HG03097 (cell line): ENCODE measurements at regions not wholly inside any gene's neighbourhood (a gene's known extent, or its start where the extent isn't known, plus 50 kb on each side); places are given as distances from the start of the nearest gene placed in this dataset.
"Not testable (repeated sequence)": the region's sequence is repeated elsewhere in the genome, so short reads cannot be mapped to it uniquely, and the experiment has no call there.

Experiments
- ATAC-seq: cut with Tn5 transposase; IDR thresholded peaks from one replicate; pipeline ENCODE4 v1.9.1; 2021; ENCODE audit not compliant: unreplicated experiment, low FRiP score

DNA sequence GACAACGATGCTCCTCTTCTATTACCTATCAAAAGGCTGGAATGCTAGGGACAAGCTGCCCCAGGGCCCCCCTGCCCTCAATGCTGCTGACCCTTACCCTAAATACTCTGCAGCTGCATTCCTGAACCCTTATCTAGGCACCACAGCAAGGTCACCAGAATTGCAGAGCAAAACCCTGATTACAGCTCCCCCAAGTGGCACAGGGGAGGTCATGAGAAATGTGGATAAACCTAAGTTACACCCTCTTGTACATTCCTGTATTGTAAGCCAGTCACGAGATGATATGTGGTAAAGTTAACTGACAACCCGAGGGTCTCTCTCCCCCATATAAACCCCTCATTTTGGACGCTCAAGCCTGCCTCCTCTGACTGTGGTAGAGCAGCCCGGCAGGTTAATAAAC, 411.8 kb upstream of the STXBP6 start:
- ATAC-seq: no peak

GRCh38 chr14:25444381-25444780, 394.4 kb upstream of the STXBP6 start:
- no peak for ATAC-seq

- ATAC-seq: not testable (repeated sequence)
These were observed 390.4 kb upstream of the STXBP6 start for GRCh38 chr14:25440382-25440781.

- no peak for ATAC-seq
These were observed 387.0 kb upstream of the STXBP6 start for GRCh38 chr14:25436906-25437305.

DNA sequence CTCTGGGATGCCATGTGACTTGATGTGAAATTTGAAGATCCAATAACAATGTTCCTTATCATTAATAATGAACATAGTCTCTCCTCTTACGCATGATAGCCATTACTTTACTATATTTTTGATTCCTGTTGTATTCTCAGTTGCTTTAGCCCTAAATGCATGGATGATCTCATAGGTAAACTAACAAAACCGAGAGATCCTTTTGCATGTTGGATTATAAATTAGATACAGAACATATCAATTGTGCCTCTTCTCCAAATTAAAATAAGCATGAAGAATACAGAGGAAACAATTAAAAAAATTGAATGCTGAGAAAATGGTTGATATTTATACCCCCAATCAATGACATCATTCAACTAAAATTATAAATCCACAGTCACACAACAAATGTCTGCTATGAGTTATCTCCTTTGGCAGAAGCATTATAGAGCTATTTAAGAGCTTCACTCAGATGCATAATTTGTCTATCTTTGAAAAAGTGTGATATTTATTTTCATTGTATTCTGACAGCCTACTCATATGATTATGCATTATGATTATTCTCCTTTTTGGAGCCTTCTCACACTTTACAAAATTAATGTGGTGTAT, 386.4 kb upstream of the STXBP6 start:
- no peak for ATAC-seq

- ATAC-seq: no peak
These were observed 381.5 kb upstream of the STXBP6 start for GRCh38 chr14:25431211-25432076.

- ATAC-seq: no peak
These were observed 380.9 kb upstream of the STXBP6 start for GRCh38 chr14:25430808-25431207.

DNA sequence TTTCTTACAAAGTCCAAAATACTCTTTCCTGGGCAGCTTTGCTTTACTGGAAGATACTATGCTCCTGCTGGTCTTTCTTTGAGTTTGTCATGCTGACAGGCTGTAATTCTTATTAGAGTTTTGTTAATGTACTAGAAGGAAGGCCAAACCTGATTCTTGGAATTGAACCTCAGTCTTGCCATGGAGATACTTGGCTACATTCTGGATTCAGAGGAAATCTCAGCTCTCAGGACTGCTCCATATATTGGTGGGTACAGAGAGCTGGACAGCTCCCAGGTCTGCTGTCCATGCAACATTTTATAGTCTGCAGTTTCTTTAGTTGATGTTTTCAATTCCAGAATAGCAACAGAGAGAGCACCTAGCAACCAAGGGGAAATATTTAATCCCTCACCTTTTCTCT, 363.1 kb upstream of the STXBP6 start:
- no peak for ATAC-seq

DNA sequence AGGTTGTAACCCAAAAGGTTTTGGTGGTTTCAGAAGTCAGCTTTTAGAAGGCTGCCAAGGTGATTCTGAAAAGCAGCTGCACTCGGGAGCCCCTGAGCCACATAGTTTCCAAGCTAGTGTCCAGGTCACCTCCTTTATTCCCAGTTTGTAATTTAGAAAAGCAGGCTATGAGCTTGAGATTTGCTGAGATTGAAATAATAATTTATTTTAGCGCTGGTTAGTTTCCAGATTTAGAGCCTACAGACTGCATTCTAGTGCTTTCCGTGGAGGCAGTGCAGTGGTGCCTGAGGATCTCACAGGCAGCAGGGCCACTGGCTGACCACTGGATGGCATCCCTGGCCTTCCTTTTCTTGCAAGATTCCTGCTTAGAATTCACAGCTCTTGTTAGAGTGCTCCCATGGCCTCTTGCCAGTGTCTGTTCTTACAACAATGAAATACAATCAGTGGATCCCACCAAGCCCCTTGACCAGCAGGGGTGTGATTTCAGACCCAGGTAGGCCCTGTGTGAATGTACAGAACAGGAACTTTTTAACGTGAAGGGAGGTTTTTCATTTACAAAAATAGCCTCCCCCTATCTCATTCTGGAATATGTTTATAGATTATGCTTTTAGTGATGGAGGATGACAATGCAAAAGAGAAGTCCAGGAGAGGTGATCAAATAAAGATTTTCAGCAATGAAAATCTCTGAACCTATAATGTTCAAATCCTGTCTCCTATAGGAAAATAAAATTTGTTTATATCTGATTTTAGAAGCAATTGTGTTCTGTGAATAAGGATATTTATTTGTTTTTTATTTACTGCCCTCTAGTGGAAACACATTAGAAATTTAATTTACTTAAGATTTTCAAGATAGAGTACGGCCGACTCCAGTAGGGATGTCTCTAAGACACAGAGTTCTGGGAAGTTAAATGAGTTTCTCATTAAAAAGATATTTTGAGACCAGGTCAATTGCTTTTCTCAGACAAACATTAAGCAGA, 362.1 kb upstream of the STXBP6 start:
- no peak for ATAC-seq

DNA sequence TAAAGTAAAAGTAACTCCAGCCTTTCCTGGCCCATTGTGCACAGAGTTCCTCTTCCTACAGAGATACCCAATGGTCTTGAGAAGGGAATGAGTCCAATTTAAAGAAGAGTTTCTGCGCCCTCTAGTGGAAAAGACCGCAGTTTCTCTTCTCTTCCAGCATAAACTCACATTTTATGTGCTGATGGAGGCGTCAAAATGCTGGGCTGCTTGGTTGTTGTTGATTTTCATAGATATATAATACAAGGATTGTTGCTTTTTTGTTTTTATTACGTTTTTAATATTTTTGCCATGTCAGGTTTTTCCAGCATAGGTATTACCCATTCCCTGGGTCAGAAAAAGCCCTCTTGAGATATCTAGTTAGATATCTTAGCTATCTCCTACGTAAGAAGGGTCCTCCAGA, 356.9 kb upstream of the STXBP6 start:
- ATAC-seq: no peak

DNA sequence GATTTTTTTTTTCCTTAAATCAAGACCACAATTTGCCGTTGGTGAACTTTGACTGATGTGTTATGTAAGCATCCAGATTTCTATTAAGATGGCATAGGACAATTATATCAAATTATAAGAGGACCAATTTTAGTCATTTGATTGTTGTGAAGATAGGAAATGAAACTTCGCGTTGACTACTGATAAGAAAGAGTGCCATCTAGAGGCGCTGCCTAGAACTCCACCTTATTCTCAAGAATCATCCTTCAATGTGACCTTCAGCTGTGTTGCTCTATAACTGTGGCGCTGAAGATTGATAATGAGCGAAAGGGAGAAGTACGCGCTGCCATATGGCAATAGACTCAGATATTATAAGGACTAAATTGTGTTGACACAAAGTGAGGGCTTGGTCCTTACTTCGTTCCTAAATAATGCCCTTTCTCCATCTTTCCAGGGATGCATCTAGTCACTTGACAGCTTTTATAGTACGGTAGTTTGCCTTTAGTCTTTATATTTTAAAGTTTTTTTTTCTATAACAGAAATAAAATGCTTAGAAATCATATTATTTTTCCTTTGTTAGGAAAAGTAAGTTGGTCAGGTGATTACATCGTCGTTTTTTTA, 350.8 kb upstream of the STXBP6 start:
- no peak for ATAC-seq

DNA sequence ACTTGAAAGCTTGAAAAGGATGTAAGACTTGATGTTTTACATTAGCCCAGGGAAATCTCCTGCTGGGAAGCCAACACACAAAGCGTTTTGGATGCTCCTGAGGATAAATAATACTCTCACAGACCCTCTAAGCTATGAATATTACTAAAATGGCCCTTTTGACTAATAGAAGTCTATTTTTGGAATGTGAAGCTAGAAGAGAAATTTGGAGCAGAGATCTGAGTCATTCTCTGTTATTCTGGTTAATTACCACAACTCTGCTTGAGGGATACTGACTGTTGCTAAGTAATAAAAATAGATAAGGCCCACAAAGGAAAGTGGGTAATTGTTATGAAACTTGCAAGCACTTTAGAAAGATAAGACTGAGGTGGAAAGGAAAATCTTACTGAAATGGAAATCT, 346.2 kb upstream of the STXBP6 start:
- no peak for ATAC-seq

GRCh38 chr14:25394791-25395391, 344.9 kb upstream of the STXBP6 start:
- ATAC-seq: no peak

DNA sequence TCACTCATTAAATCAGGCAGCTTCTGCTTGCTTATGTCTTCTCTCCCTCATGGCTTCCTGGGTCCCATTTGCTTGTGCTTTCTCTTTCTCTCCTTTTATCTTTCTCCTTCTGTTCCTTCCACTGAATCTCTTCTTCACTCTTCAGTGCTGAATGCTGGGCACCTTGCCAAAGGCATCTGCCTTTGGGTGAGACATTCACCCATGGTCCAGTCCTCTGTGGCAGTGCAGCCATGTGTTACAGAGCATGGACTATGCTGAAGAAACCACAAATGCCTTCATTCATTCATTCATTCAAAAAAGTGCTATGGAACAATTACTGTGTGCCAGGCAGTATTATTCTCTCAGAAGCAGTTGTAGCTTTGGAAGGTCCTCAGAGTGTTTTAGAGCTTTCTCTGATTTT, 344.4 kb upstream of the STXBP6 start:
- no peak for ATAC-seq

DNA sequence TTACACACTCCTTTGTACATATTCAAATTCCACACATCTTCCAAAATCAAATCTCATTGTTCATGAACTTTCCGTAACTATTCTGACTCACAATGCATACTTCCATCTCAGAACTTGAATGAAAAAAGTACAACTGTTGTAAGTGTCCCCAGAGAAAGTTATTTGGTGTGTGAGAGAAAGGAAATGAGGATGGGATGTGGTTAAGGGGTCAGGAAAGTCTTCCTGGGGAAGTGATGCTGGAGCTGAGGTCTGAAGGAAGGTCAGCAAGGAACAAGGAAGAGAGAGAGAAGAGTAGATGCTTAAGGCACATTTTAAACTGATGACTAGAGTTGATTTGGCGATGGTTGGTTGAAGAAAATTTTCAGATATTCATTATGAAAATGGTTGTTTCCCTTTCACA, 340.0 kb upstream of the STXBP6 start:
- ATAC-seq: no peak

GRCh38 chr14:25381498-25381897, 331.6 kb upstream of the STXBP6 start:
- ATAC-seq: no peak

DNA sequence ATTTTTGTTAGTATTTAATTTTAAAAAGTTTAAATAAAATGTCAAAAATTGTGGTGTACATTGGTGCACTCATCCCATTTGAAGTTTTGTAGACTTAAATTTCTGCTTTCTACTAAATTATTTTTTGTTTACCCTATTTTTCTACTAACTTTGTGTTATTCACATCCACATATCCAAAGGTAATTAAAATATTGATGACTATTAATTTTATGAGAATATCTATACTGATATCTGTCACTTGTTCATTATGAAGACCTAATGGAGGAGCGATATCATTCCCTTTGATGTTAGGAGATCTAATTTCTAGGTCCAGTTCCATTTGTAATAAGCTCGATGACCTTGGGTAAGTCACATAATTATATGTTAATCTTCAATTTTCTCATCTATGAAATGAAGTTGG, 325.7 kb upstream of the STXBP6 start:
- no peak for ATAC-seq

DNA sequence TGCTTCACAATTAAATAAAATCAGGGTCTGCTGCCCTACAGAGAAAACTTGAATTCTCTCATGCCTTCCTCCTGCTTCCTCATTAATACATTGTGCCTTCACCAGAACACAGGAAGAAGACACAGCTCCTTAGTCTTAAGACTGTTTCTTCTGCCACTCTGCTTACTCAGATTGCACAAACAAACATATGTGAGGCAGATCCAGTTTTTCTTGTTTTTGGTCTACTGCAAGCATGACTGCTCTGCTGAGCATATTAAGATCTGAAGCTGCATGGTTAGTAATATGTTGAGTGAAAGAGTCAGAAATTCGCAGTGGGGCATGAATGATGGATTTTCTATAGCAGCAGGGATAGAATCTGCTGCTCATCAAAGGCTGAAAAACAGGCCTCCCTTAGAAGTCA, 321.1 kb upstream of the STXBP6 start:
- ATAC-seq: no peak

- not testable (repeated sequence) for ATAC-seq
These were observed 320.1 kb upstream of the STXBP6 start for GRCh38 chr14:25370057-25370456.

GRCh38 chr14:25358330-25358729, 308.4 kb upstream of the STXBP6 start:
- ATAC-seq: no peak
